Prostate gland (tissue), 2 donors: ENCODE measurements at regions not wholly inside any gene's neighbourhood (a gene's known extent, or its start where the extent isn't known, plus 50 kb on each side); places are given as distances from the start of the nearest gene placed in this dataset.
A peak's percentile ranks its signal among the peaks of the same experiment; 100 is the strongest.

ENCODE experiments used
- DNase-seq: peaks from one replicate; pipeline ENCODE4 v3.0.0-alpha.2; 2019; ENCODE audit warnings: low spot score
- H3K27ac ChIP-seq, 2 donors: fragments of 200-600 bp; sonication (generic); 2 replicates each; pipeline ENCODE4 v1.5.1; 2017 to 2019
- H3K27me3 ChIP-seq: fragments of 200-600 bp; sonication (generic); replicated peaks from 2 replicates; pipeline ENCODE4 v1.5.1; 2019; ENCODE audit not compliant: insufficient read depth
- H3K36me3 ChIP-seq, 2 donors: fragments of 200-600 bp; sonication (generic); 1 replicate in 1 of 2; 2 replicates in 1 of 2; pipeline versions ENCODE4 v1.5.1 to v1.8.1; 2017 to 2019
- H3K4me1 ChIP-seq: fragments of 200-600 bp; sonication (generic); replicated peaks from 2 replicates; pipeline ENCODE4 v1.5.1; 2019
- H3K4me3 ChIP-seq, 2 donors: fragments of 200-600 bp; sonication (generic); 2 replicates each; pipeline ENCODE4 v1.5.1; 2017 to 2019
- H3K9me3 ChIP-seq: fragments of 200-600 bp; sonication (generic); 2 replicates; pipeline ENCODE4 v1.5.1; 2017
- POLR2A ChIP-seq: fragments of 450-650 bp; IDR thresholded peaks from one replicate; pipeline ENCODE4 v1.6.1; 2016; ENCODE audit warnings: antibody characterized with exemption, mild to moderate bottlenecking
- POLR2AphosphoS5 ChIP-seq: sonication (generic); formaldehyde crosslinking; IDR thresholded peaks from one replicate; pipeline ENCODE4 v1.6.1; 2017; ENCODE audit warnings: antibody characterized with exemption
- WGBS: methylation state at CpG from one replicate; pipeline ENCODE4 v1.1.5; 2018; 5-methylcytosine and 5-hydroxymethylcytosine counted together
- intact Hi-C: fragments of 100-400 bp; cut with DNase I; formaldehyde crosslinking; loops from one replicate; pipeline ENCODE4 v1.14.2; 2022
- TF ChIP-seq, protein P1 (sequence below), 4 experiments: fragments of 200-600 bp in 2 of 4; fragments of 450-650 bp in 2 of 4; sonication (generic) in 2 of 4; IDR thresholded peaks; 1 replicate in 3 of 4; 2 replicates in 1 of 4; pipeline ENCODE4 v1.5.1; 2016 to 2019; ENCODE audit warnings: antibody characterized with exemption in 4 of 4, mild to moderate bottlenecking in 2 of 4, moderate library complexity in 2 of 4

DNA sequence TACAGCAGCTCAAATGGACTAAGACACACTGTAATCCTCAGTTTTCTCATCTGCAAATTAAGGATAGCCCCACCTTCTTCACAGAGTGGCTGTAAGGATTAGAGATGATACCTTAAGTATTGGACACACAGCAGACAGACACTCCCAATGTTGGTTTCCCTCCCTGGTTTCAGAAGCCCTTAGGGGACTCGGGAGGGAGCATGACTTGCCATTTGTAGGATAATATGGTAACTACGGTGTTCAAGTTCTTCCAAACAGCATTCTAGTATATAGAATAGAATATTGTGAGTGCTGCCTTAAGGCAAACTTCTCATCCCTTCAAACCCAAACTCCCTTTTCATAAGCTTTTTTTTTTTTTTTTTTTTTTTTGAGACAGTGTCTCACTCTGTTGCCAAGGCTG is 101.9 kb downstream of the COPRS start:
- 96% methylated on average over 2 of the region's 2 CpGs for WGBS
- TF ChIP-seq POLR2A (no peak), POLR2AphosphoS5 (no peak)
- TF ChIP-seq, protein P1, sequence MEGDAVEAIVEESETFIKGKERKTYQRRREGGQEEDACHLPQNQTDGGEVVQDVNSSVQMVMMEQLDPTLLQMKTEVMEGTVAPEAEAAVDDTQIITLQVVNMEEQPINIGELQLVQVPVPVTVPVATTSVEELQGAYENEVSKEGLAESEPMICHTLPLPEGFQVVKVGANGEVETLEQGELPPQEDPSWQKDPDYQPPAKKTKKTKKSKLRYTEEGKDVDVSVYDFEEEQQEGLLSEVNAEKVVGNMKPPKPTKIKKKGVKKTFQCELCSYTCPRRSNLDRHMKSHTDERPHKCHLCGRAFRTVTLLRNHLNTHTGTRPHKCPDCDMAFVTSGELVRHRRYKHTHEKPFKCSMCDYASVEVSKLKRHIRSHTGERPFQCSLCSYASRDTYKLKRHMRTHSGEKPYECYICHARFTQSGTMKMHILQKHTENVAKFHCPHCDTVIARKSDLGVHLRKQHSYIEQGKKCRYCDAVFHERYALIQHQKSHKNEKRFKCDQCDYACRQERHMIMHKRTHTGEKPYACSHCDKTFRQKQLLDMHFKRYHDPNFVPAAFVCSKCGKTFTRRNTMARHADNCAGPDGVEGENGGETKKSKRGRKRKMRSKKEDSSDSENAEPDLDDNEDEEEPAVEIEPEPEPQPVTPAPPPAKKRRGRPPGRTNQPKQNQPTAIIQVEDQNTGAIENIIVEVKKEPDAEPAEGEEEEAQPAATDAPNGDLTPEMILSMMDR (IDR thresholded peaks at IDR 0.05) = no peak
- no peak for DNase-seq
- Histone ChIP-seq H3K9me3 (no peaks in the 10 kb centered on the region), H3K4me1 (no peaks in the 10 kb centered on the region), H3K4me3 (no peak overlapping the region), H3K27me3 (no peaks in the 10 kb centered on the region), H3K36me3 (no peaks in the 10 kb centered on the region), H3K27ac (no peak overlapping the region)
- intact Hi-C loops = no loop called here

DNA sequence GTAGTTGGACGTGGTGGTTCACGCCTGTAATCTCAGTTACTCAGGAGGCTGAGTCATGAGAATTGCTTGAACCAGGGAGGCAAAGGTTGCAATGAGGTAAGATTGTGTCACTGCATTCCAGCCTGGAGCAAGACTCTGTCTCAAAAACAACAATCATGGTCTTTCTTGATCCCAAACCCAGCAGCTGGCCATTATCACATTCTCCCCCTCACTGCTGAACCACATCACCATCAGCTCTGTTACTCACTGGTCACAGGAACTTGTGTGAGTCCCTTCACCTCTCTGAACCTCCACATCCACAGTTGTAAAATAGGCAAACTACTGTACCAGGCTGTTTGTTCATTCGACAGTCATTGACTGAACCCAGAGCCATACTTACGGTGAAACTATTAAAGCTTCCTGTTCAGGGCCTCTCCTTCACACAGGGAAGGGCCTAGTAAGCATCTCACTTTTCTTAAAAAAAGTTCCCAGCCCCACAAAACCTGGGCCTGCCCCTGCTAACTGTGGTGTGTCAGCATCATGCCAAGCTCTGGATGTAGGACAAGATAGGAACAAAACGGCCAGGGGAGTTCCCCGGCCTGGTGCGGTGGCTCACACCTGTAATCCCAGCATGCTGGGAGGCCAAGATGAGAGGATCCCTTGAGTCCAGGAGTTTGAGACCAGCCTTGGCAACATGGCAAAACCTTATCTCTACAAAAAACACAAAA is 104.7 kb downstream of the COPRS start:
- Histone ChIP-seq H3K36me3 (no peaks in the 10 kb centered on the region), H3K27ac (no peak overlapping the region), H3K4me1 (no peaks in the 10 kb centered on the region), H3K27me3 (no peaks in the 10 kb centered on the region), H3K4me3 (no peak overlapping the region), H3K9me3 (no peaks in the 10 kb centered on the region)
- DNase-seq = no peak
- intact Hi-C loops = no loop called here
- WGBS = 81% methylated on average over 7 of the region's 7 CpGs
- TF ChIP-seq POLR2A (no peak), POLR2AphosphoS5 (no peak)
- TF ChIP-seq, protein P1 (IDR thresholded peaks at IDR 0.05) = no peak

DNA sequence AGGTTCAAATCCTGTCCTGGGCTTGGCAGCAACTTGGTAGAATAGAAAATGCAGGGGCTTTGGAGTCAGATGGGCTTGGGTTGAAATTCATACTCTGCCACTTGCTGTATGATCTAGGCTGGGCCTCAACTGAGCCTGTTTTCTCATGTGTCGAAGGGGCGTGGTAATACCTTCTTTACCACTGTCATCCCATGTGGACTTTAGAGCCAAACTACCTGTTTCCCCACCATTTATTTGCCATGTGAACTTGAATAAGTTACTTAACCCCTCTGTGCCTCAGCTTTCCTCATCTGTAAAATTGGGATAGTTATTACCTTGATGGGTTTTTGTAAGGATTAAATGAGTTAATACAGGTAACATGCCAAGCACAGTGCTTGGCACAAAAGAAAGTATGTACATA is 106.0 kb downstream of the COPRS start:
- Histone ChIP-seq H3K36me3 (no peaks in the 10 kb centered on the region), H3K9me3 (no peaks in the 10 kb centered on the region), H3K4me1 (peaks cover 5% of the 10 kb centered on the region), H3K27ac (no peak overlapping the region), H3K4me3 (no peak overlapping the region), H3K27me3 (no peaks in the 10 kb centered on the region)
- TF ChIP-seq, protein P1 (IDR thresholded peaks at IDR 0.05) = no peak
- TF ChIP-seq POLR2A (no peak), POLR2AphosphoS5 (no peak)
- intact Hi-C loops = no loop called here
- no peak for DNase-seq
- 88% methylated on average over 2 of the region's 2 CpGs for WGBS

DNA sequence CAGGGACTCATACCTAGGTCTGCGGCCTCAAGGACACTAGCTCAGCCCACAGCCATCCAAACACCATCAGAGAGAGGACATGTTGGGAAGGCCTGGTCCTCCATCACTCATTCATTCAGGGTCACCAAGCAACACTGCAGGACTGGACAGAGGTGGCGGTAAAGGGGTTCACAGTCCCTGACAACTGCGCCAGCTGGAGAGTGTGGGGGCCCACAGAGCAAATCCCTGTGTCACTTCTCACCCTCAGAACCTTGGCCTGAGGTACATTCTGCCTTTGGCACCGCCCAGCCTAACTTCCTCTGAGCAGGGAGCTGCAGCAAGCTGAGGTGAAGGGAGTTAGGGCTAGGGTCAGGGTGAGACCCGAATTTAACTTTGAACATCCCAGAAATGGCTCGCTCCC is 106.5 kb downstream of the COPRS start:
- TF ChIP-seq POLR2AphosphoS5 (no peak), POLR2A (no peak)
- TF ChIP-seq, protein P1 (IDR thresholded peaks at IDR 0.05) = no peak
- H3K4me1 ChIP-seq = peaks cover 5% of the 10 kb centered on the region
- WGBS = 91% methylated on average over 6 of the region's 6 CpGs

DNA sequence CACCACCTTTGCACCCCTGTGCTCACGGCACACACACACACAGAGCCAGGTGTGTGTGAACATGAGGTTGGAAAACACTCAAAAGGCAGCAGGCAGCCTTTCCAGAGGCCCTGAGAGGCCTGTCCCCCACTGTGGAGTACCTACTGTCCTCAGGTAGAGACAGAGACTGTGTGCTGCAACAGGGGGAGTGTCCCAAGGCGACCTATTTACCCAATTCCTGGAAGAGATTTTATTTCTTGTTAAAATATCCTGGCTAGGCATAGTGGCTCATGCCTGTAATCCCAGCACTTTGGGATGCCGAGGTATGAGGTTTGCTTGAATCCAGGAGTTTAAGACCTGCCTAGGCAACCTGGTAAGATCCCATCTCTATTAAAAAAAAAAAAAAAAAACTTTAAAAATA is 108.5 kb downstream of the COPRS start:
- TF ChIP-seq POLR2AphosphoS5 (peak; percentile 58), POLR2A (no peak)
- Histone ChIP-seq H3K27me3 (no peaks in the 10 kb centered on the region), H3K4me3 (no peak overlapping the region), H3K36me3 (no peaks in the 10 kb centered on the region), H3K4me1 (peaks cover 5% of the 10 kb centered on the region), H3K27ac (no peak overlapping the region), H3K9me3 (no peaks in the 10 kb centered on the region)
- peak; percentile 58 for DNase-seq
- intact Hi-C loops = no loop called here
- 29% methylated on average over 3 of the region's 3 CpGs for WGBS

More for the DNA sequence above, 106.5 kb downstream of the COPRS start:
- H3K27me3 ChIP-seq = no peaks in the 10 kb centered on the region
- intact Hi-C loops = no loop called here
- DNase-seq = no peak
- no peaks in the 10 kb centered on the region for H3K36me3 ChIP-seq
- no peaks in the 10 kb centered on the region for H3K9me3 ChIP-seq
- no peak overlapping the region for H3K27ac ChIP-seq
- H3K4me3 ChIP-seq = no peak overlapping the region
